ENCODE measurements at regions not wholly inside any gene's neighbourhood (a gene's known extent, or its start where the extent isn't known, plus 50 kb on each side); places are given as distances from the start of the nearest gene placed in this dataset.
A peak's percentile ranks its signal among the peaks of the same experiment; 100 is the strongest.

DNA sequence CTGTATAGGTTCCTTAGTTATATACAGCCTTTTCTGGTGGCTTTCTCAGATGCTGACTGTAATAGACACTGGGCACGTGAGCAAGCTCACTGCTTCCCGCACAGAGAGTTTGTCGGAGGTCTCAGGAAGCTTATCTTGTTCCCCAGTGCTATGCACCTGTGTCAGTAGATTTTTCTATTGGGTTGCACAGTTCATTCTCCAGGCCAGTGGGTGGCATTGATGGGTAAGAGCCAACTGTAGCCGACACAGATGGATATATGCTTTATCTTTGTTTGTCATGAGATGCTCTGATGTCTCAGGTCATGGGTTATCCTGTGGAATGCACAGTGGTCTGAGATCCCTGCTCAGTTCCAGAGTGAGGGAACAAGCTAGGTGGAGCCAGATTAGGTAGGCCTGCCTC, 293.0 kb downstream of the GRB14 start:
- TF ChIP-seq, protein P1, sequence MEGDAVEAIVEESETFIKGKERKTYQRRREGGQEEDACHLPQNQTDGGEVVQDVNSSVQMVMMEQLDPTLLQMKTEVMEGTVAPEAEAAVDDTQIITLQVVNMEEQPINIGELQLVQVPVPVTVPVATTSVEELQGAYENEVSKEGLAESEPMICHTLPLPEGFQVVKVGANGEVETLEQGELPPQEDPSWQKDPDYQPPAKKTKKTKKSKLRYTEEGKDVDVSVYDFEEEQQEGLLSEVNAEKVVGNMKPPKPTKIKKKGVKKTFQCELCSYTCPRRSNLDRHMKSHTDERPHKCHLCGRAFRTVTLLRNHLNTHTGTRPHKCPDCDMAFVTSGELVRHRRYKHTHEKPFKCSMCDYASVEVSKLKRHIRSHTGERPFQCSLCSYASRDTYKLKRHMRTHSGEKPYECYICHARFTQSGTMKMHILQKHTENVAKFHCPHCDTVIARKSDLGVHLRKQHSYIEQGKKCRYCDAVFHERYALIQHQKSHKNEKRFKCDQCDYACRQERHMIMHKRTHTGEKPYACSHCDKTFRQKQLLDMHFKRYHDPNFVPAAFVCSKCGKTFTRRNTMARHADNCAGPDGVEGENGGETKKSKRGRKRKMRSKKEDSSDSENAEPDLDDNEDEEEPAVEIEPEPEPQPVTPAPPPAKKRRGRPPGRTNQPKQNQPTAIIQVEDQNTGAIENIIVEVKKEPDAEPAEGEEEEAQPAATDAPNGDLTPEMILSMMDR (IDR thresholded peaks at IDR 0.05; ENCODE audit: control insufficient read depth, extremely low read depth, insufficient read depth) = no peak
- no peak for DNase-seq (ENCODE audit: low read depth)
- no peak overlapping the region for H3K4me3 ChIP-seq (ENCODE audit: low read depth, low read length)

DNA sequence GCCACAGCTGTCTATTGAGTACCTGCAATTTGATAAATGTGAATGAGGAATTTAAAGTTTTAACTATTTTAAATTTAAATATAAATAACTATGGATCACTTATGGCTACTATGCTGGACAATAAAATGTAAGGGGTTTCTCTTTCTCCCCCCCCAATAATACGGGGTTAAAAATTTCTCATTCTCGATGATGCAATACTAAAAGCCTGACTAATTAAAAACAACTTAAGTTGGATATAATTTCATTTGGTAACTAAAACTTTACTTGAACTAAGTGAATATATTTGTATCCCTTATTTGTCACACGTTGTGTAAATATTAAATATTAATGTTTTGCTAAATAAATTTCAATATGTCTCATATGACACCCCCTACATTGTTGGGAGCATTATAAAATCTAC, 297.3 kb downstream of the GRB14 start:
- no peak for DNase-seq (ENCODE audit: low read depth)
- no peak overlapping the region for H3K4me3 ChIP-seq (ENCODE audit: low read depth, low read length)
- TF ChIP-seq, protein P1 (IDR thresholded peaks at IDR 0.05; ENCODE audit: control insufficient read depth, extremely low read depth, insufficient read depth) = no peak

- DNase-seq (ENCODE audit: low read depth) = peak; percentile 51
- H3K4me3 ChIP-seq (ENCODE audit: low read depth, low read length) = no peak overlapping the region
- TF ChIP-seq, protein P1 (IDR thresholded peaks at IDR 0.05; ENCODE audit: control insufficient read depth, extremely low read depth, insufficient read depth) = no peak
Observed at GRCh38 chr2:164314148-164314547, 307.1 kb downstream of the GRB14 start.

- TF ChIP-seq, protein P1 (IDR thresholded peaks at IDR 0.05; ENCODE audit: control insufficient read depth, extremely low read depth, insufficient read depth) = no peak
- no peak overlapping the region for H3K4me3 ChIP-seq (ENCODE audit: low read depth, low read length)
- DNase-seq (ENCODE audit: low read depth) = no peak
Observed at GRCh38 chr2:164306872-164307271, 314.4 kb downstream of the GRB14 start.

DNA sequence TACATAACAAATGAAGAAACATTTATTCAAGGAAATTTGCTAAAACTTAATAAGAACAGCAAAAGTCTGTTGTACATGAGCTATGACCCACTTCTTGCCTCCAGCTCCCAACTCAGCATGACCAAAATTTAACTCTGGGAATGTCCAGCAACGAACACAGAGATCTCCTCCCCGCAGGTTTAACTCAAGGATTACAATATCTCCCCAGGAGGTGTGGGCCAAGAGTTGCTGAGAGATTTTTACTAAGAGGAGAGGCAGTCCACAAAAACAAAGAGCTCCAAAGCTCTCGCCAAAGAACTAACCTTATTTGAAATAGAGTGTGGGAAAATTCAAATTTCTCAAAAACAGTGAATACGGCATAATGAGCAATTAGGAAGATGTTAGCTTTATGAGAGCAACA, 318.5 kb downstream of the GRB14 start:
- H3K4me3 ChIP-seq (ENCODE audit: low read depth, low read length) = no peak overlapping the region
- no peak for DNase-seq (ENCODE audit: low read depth)
- TF ChIP-seq, protein P1 (IDR thresholded peaks at IDR 0.05; ENCODE audit: control insufficient read depth, extremely low read depth, insufficient read depth) = no peak

DNA sequence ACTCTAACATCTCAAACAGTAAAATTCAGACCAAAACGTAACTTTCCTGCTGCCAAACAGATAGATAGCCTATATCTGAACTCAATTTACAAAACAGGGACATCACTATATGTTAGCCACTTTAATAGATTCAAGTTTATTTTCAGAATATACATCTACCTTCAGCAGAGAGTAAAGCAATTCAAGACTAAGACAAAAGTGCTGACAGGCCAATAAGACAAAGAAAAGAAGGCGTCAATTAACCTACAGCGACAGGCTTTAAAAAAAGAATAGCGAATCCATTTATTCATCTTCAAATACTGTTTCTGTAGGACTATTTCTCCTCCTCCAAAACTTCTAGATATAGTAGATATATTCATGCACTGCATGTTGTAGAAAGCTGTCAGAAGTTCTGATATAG, 333.0 kb downstream of the GRB14 start:
- H3K4me3 ChIP-seq (ENCODE audit: low read depth, low read length) = no peak overlapping the region
- no peak for DNase-seq (ENCODE audit: low read depth)
- TF ChIP-seq, protein P1 (IDR thresholded peaks at IDR 0.05; ENCODE audit: control insufficient read depth, extremely low read depth, insufficient read depth) = no peak

DNA sequence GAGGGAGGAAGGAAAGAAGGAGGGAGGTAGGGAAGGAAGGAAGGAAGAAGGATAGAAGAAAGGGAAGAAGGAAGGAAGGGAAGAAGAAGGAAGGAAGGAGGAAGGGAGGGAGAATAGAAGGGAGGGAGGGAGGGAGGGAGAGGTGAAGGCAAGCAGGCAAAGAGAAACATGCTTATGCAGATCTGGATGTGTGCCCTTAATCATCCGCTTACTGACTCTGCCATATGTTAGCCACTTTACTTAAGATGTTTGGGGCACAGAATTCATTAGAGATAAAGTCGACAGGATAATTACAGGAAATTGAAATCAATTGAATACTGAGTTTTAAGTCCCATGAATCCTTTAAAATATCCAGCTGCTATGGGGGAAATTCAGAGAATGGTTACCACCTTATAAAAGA, 334.2 kb downstream of the GRB14 start:
- TF ChIP-seq, protein P1 (IDR thresholded peaks at IDR 0.05; ENCODE audit: control insufficient read depth, extremely low read depth, insufficient read depth) = no peak
- no peak for DNase-seq (ENCODE audit: low read depth)
- H3K4me3 ChIP-seq (ENCODE audit: low read depth, low read length) = no peak overlapping the region
